ENCODE measurements at regions not wholly inside any gene's neighbourhood (a gene's known extent, or its start where the extent isn't known, plus 50 kb on each side); places are given as distances from the start of the nearest gene placed in this dataset.
"Not testable (repeated sequence)": the region's sequence is repeated elsewhere in the genome, so short reads cannot be mapped to it uniquely, and the experiment has no call there.

GRCh38 chr7:49100908-49101740 is 176.8 kb downstream of the CDC14C start:
- DNase-seq = not testable (repeated sequence)

- no peak for DNase-seq
Measured at GRCh38 chr7:49102411-49102810, 178.1 kb downstream of the CDC14C start.

- DNase-seq = no peak
Measured at GRCh38 chr7:49111706-49112105, 187.4 kb downstream of the CDC14C start.

- no peak for DNase-seq
Measured at GRCh38 chr7:49112222-49112621, 187.9 kb downstream of the CDC14C start.

GRCh38 chr7:49112647-49113046 is 188.3 kb downstream of the CDC14C start:
- no peak for DNase-seq

- no peak for DNase-seq
Measured at GRCh38 chr7:49119706-49120105, 195.4 kb downstream of the CDC14C start.

GRCh38 chr7:49125246-49125645 is 200.9 kb downstream of the CDC14C start:
- DNase-seq = no peak

GRCh38 chr7:49127359-49127913 is 203.1 kb downstream of the CDC14C start:
- DNase-seq = no peak

- no peak for DNase-seq
Measured at GRCh38 chr7:49137978-49138377, 213.6 kb downstream of the CDC14C start.

- DNase-seq = no peak
Measured at GRCh38 chr7:49150486-49150885, 226.1 kb downstream of the CDC14C start.

- no peak for DNase-seq
Measured at GRCh38 chr7:49151146-49151545, 226.8 kb downstream of the CDC14C start.

- no peak for DNase-seq
Measured at GRCh38 chr7:49158321-49158720, 234.0 kb downstream of the CDC14C start.

GRCh38 chr7:49159536-49159935 is 235.2 kb downstream of the CDC14C start:
- DNase-seq = no peak

GRCh38 chr7:49166441-49166840 is 242.1 kb downstream of the CDC14C start:
- no peak for DNase-seq

GRCh38 chr7:49172639-49173038 is 248.3 kb downstream of the CDC14C start:
- no peak for DNase-seq

- DNase-seq = no peak
Measured at GRCh38 chr7:49174396-49174795, 250.0 kb downstream of the CDC14C start.

- no peak for DNase-seq
Measured at GRCh38 chr7:49187543-49188268, 263.4 kb downstream of the CDC14C start.

- DNase-seq = no peak
Measured at GRCh38 chr7:49228426-49229098, 304.2 kb downstream of the CDC14C start.

GRCh38 chr7:49229246-49229645 is 304.9 kb downstream of the CDC14C start:
- no peak for DNase-seq

- no peak for DNase-seq
Measured at GRCh38 chr7:49243521-49243920, 319.2 kb downstream of the CDC14C start.

GRCh38 chr7:49244543-49244942 is 320.2 kb downstream of the CDC14C start:
- no peak for DNase-seq

- DNase-seq = no peak
Measured at GRCh38 chr7:49245062-49245461, 320.7 kb downstream of the CDC14C start.

GRCh38 chr7:49247759-49248158 is 323.4 kb downstream of the CDC14C start:
- no peak for DNase-seq

Data from DMS79 treated with DMSO at 0.1 percent for 48 hours (cell line).